GM21526 (cell line): ENCODE measurements at regions not wholly inside any gene's neighbourhood (a gene's known extent, or its start where the extent isn't known, plus 50 kb on each side); places are given as distances from the start of the nearest gene placed in this dataset.

Experiments used
- ATAC-seq: cut with Tn5 transposase; IDR thresholded peaks from one replicate; pipeline ENCODE4 v1.9.1; 2021; ENCODE audit warnings: moderate library complexity; ENCODE audit not compliant: unreplicated experiment, low FRiP score

DNA sequence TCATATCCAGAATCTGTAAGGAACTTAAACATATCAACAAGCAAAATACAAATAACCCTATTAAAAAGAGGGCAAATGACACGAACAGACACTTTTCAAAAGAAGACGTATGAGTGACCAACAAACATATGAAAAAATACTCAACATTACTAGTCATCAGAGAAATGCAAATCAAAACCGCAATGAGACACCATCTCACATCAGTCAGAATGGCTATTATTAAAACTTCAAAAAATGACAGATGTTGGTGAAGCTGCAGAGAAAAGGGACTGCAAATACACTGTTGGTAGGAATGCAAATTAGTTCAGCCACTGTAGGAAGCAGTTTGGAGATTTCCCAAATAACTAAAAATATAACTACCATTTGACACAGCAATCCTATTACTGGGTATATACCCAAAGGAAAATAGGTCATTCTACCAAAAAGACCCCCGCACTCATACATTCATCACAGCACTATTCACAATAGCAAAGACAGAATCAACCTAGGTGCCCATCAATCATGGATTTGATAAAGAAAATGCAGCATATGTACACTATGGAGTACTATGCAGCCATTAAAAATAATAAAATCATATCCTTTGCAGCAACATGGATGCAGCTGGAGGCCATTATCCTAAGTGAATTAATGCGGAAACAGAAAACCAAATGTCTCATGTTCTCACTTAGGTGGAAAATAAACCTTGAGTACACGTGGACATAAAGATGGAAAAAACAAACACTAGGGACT, 230.1 kb upstream of the RAB4A start:
- ATAC-seq = no peak

DNA sequence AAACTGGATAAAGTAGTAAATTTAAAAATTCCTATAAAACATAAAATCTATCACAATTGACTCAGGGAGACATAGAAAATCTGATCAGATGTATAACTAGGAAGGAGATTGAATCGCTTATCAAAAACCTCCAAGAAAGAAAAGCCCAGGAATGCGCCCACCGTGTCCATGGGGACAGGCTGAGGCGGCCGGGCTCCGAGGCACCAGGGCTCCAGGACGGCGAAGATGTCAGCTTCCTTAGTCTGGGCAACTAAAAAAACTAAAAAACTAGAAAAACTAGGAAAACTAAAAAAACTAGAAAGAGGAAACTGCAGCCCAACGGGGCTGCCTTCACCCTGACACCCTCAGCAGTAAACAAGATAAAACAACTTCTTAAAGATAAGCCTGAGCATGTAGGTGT, 229.0 kb upstream of the RAB4A start:
- no peak for ATAC-seq

DNA sequence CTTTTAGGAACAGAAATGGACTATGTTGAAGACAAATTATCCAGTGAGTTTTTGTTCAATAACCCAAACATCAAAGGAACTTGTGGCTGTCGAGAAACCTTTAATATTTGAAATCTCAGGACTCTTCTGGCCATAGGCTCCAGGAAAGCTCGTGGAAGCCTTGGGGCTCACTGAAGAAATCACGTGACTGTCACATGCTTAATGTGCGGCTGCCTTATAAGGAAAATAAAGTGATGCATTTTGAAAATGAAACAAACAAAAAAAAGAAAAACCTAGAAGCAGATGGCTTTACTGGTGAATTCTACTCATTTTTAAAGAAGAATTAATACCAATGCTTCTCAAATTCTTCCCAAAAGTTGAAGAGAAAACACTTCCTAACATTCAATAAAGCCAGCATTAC, 228.4 kb upstream of the RAB4A start:
- ATAC-seq = no peak

DNA sequence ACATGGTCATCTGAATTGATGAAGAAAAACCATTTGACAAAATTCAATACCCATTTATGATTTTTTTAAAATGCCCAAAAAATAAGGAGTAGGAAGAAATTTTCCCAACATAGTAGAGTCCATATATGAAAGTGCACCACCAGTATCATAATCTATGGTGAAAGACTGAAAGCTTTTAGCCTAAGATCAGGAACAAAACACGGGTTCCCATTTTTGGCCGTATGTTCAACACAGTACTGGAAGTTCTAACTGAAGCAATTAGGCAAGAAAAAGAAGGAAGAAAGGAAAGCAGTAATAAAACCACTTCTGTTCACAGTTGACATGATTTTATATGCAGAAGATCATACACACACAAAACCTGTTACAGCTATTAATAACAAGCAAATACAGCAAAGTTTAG, 227.8 kb upstream of the RAB4A start:
- ATAC-seq = no peak

DNA sequence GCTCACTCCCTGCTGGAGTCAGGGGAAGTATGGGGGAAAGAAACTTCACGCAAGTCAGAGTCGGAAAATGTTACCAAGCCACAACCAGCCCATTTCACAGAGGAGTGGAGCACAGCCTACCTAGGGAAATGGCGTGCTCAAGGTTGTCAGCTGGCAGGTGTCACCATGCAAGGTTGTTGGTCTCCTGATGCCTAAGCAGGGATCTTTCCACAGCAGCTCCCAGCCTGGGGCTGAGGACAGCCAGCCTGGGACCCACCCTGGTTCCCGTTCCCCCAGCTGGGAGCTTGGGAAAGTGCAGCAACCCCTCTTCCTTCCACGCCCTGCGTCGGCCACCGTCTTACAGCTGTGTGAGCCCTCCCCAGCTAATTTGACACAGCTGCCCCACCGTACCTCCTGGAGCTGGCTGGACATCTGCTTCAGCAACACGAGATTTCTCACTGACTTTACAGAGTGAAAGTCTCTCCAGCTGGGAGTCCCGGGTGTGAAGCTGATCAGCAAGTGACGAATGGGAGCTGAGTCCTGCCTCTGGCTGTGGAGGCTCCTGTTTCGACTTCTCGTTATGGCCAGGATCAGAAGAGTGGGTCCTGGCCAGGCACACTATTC, 224.6 kb upstream of the RAB4A start:
- ATAC-seq = no peak

DNA sequence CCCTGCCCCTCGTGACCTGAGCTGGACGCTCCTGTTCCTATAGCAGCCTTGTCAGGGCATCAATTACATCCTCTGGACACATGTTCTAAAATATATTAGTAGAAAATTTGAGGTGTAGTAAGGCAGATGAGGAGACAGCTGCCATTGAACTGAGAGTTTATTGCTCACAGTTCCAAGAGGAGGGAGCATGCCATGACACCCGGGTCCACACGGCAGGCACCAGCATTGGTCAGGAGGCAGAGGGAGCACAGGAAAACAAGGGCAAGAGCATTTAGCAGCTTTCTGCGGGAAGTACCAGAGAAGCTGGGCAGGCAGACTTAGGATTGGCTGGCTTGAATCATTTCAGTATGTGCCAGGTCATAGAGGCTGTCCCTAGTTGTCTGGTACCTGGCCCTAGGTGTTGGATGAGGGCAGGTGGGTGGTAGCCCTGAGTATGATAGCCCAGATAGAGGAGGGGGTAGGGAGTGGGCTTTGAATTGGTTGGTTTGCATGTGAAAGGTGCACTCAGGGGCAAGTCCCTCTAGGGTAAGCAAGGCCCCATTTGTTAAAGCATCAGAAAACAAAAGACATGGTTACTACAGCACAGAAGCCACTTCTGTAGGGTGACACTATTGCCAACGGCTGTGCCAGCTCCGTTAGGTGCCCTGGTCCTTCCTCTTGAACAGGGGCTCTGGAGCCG, 223.6 kb upstream of the RAB4A start:
- ATAC-seq = no peak

DNA sequence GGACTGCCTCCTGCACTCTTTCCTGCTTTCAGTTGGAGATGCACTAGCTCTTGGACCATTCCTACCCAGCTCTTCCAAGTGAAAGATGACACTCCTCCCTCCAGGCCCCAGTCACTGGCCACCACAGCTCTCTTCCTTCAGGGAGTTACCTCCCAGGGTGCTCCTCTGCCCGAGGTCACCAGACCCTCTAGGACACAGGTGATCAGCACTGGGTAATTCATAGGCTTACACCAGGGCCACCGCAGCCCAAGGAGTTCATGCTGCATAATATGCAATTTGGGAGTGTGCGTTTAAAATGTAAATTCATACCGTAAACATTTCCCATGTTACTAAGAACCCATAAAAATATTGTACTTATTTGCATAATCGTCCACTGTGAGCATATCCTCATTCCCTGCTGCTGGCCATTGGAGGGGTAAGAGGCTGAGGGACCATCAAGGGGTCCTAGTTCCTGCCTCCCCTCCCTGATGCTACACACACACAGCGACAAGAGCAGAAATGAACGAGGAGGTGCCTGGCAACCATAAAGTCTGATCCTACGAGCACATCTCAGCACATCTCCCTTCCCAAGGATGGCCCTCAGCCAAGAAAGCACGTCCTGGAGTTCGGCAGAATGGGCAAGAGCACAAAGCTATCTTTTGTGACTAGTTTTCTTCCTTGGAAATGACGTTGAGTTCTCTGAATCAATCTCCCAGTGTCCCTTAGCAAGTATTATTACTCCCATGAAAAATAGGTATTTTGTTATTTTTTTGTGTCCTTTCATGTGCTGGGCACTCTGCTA, 222.9 kb upstream of the RAB4A start:
- ATAC-seq = no peak

DNA sequence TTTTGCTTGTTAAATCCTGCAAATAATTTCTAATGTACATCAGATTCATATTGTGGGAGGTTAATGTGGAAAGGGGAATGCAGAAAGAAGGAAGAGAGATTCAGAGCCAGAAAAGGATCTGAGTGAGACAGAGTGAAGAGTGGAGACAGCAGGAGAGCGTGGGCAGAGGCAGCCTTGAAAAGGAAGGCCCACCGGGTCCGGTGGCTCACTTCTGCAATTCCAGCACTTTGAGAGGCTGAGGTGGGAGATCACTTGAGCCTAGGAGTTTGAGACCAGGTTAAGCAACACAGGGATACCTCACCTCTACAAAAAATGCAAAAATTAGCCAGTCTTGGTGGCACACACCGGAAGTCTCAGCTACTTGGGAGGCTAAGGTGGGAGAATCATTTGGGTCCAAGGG, 222.0 kb upstream of the RAB4A start:
- ATAC-seq = no peak

DNA sequence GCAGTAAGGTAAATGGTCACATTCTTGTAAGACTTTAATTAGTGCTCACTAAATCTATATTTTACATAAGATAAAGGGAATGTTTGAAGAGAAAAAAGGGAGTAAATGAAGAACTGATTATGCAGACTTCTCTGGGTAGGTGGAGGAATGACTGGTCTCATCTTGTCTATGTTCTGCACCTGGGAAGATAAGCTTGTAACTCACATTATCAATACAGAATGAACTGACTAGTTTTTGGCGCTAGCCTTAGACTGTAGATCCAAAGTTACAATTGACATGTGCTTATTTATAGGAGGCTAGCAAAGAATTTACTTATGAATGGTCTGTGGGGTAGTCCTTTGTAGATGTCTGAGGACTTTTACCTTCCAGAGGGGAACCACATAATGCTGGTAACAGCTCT, 214.9 kb upstream of the RAB4A start:
- ATAC-seq = no peak

DNA sequence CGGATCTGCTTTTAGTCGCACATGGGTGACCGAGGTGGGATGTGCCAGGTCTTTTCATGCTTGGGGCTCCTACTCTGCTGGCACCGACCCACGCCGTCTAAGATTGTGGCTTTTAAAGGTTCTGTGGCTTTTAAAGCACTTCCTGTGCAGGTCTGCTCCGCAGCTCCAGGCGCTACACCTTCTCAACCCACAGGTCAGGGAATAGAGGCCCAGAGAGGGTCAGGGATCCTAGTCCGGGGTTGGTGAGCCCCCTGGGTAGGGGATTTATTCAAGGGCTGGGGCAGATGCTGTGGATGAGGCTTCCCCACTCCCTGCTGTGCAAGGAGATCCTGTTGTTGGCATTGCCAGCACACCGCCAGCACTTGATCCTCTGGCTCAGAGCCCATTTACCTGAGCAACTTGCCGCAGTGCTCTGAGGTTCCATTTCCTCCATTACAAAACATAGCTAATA, 212.8 kb upstream of the RAB4A start:
- ATAC-seq = no peak

DNA sequence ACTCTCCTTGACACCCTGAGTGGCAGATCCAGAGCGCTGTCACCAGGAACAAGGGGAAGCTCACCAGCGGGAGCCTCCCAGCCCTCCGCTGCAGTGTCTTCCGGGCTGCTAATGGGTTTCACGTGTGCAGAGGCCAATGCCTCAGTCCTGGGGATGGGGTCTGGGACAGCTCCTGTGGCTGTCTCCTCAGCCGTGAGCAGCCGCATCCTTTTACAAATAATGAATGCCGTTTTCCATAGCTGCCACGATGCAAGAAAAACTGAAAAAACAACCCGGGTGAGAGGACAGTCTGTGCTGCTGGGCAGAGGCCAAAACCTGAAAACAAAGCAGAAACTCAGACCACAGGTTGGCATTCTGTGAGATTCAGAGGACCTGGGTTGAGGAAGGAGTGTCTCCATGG, 212.2 kb upstream of the RAB4A start:
- ATAC-seq = no peak

DNA sequence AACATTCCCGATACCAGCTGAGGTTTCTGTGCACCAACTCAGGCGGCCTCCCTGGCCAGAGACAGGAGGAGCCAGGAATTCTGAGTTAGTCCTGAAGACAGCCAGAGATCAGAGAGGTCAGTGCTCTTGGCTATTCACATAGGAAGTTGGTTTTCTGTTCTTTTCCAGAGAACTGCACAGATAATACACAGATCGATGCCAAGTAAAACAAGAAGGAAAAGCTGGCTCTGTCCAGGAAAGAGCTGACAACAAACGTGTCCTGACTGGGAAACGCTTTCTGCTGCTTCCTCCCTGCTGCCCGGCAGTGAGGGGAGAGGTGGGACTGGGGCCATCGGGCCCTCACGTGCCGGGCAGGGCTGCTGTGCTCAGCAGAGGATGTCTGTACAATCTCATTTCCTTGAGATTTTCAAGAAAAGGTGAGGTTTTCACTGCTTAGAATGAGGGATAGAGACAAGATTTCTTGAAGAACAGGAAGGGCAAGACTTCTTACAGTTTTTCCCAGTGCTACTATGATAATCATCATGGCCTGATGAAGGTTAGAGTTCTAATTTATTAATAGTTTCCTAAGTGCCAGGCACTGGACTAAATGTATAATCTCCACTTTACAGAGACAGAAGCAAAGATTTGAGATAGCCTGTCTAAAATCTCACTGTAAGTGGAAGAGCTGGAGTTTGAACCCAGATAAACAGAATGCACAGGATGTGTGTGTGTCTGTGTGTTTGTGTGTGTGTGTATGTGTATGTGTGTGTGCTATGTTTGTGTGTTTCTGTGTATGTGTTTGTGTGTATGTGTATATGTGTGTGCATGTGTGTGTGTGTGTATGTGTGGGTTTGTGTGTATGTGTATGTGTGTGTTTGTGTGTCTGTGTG, 211.0 kb upstream of the RAB4A start:
- no peak for ATAC-seq

DNA sequence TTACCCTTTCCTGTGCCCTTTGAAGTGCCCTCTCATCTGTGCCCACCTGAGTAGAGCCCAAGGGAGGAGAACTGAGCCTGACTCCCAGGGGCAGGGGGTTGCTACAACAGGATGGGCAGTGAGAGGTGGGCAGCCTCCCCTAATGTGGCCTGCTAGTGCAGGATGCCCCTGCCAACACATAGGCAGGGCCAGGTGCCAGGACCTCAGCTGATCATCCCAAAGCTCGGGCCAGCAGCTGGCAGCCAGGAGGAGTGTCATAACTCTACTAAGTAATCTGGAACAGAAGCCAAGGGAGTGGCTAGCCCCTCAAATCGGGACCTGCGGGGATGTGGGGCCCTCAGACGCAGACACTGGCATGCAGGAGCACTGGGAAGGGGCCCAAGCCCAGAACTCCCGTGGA, 208.8 kb upstream of the RAB4A start:
- no peak for ATAC-seq

DNA sequence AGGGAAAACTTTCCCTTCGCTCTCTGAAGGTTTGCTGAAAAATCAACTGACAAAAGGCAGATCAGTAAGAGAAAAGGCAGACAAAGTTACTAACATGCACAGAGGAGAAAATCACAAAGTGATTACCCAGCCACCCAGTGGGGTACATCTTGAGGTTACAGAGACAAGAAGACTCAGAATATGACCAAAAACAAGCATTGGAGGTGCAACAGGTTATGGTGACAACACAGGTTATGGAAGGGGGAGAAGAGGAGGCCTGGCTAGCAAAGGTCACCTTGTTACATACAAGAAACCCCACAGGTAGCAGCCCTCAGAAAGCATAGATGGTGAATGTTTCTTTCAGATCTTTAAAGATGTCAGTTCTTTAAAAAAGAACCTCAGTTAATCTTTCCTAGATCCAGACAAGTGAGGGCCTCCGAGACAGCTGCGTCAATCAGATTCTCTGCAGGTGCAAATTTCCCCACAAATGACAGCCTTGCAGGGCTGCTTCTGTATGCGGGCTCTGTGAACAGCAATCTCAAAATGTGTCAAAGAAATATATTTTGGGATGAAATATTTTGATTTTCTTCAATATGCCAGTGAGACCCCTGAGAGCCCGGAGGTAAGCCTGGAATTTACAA, 207.6 kb upstream of the RAB4A start:
- no peak for ATAC-seq

DNA sequence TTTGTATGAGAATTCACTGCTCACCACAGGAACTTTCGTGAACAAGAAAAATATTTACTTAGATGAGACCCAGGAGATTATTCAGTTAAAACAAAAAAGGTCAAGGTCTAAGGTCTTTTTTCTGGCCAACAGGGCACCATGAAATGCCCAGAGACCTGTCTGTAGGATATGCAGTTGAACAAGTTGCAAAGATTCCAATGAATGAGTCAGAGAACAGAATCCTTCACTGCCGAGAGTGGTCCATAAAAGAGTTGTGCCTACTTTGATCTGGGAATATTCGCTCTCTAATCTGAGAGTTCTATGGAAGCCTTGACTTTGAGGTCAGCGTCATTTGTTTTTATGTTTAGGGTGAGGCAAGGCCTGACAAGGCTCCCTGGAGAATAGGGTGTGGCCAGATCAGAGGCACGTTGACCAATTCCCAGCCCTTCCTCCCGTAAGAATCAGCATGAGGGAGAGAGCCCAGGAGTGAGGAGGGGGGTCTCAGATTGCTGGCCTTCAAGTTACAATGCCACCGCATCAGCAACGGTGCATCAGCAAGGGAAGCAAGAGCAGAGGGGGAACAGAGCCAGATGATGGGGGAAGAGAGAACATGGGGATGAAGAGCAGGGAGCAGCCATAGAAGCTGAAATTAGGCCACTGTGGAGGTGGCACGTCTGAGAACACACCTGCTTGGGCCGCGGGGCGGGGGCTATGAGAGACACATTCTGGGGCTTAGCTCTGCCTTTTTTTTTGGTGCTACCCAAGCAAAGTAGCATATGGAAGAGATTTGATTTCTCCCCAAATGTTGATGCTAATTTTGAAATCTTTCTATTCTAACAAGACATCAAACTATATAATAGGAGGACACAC, 206.4 kb upstream of the RAB4A start:
- no peak for ATAC-seq

DNA sequence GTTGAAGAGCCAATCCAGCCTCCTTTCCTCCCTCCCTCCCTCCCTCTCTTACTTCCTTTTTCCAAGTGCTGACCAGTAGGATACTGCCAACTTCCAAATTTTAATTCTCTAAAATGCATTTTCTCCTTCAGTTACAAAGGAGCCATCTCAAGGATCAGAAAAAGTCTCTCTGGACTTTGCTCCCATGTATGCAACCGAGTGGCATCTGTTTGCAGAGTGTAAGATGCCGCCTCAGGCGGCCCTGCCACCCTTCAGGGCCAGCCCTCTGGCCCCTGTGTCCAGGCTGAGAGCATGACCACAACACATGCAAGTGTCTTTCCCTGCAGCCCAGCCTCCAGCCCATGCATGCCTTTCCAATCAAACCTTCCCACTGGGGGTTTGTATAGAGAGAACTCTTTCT, 205.3 kb upstream of the RAB4A start:
- no peak for ATAC-seq

DNA sequence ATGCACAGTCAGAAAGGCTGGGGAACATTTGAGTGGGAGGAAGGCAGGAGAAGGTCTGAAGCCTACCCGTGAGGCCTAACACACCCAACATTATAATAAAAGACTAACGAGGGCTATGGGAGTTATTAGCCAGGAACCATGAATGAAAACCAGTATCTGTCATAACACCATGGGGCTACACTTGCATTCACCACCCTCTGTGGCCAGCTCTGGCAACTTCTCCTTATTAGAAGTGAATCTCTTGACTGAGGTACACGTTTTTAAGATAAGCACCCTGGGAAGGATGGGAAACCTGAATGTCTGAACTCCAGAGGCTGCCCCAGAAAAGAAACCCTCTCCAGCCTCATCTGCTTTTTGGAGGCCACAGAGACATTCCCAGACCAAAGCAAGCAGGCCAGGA, 204.3 kb upstream of the RAB4A start:
- no peak for ATAC-seq

DNA sequence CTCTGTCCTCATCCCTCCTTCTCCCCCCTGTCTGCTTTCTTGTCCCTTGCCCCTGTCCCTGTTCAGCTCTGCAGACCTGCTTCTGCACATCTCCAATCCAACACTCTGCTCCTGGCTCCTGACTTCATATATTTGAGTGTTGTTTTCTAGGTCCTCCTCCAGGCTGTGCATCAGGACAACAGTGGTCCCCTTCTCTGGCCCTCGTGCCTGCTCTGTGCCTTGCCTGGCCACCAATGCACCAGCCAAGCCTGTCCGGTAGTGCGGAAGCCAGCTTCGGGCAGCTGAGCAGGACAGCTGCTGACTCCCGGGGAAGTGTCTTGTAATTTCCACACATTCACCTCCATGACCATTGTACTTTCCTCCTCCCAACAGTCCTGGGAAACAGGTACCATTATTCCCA, 203.4 kb upstream of the RAB4A start:
- no peak for ATAC-seq
